ENCODE measurements at regions not wholly inside any gene's neighbourhood (a gene's known extent, or its start where the extent isn't known, plus 50 kb on each side); places are given as distances from the start of the nearest gene placed in this dataset.
A peak's percentile ranks its signal among the peaks of the same experiment; 100 is the strongest.

DNA sequence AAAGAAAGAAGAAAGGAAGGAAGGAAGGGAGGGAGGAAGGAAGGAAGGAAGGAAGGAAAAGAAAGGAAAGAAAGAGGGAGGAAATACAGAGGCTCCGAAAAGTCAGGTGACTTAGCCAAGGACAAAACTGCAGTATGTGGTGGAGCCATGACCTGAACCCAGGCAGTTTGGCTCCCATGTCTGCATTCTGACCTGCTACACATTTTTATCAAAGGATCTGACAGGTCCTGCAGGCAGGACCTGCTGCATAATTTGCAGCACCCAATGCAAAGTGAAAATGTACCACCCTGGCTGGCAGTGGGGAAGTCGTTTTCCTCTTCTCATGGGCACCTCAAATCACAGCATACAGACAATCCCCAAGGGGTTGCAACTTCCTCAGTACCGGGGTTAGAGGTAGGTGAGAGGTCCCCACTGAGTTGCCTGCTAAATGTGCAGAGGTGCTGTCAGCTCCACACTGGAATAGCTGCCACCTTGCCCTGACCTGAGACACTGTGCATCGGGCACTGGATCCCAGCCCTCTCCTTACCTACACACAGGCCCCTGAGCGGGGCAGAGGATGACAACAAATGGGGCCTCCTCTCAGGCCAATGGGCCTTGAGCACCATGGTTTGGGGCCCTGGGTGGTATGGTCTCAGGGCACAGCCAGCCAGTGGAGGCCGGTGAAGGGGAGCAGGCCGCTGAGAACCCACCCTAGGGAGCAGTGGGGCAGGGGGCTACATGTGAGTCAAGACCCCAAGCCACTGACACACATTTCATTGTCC, 175.1 kb downstream of the SHQ1 start:
- no peaks in the 10 kb centered on the region for H3K36me3 Mint-ChIP-seq
- no peaks in the 10 kb centered on the region for H3K9me3 Mint-ChIP-seq
- DNase-seq (ENCODE audit: low spot score) (no peak), ATAC-seq (peak in 1 of 2 donors; percentile 25)
- peaks cover 5 to 10% of the 10 kb centered on the region in 2 donors for H3K27me3 Mint-ChIP-seq
- no peaks in the 10 kb centered on the region for H3K4me1 Mint-ChIP-seq (ENCODE audit: low read depth in 2 of 2)
- H3K4me3 Mint-ChIP-seq = no peak overlapping the region
- H3K27ac Mint-ChIP-seq = no peak overlapping the region

GRCh38 chr3:72669224-72669623, 179.0 kb downstream of the SHQ1 start:
- H3K4me1 Mint-ChIP-seq (ENCODE audit: low read depth in 2 of 2) = no peaks in the 10 kb centered on the region
- peaks cover 0 to 2% of the 10 kb centered on the region in 2 donors for H3K27me3 Mint-ChIP-seq
- no peak overlapping the region for H3K27ac Mint-ChIP-seq
- DNase-seq (ENCODE audit: low spot score) (no peak), ATAC-seq (no peak)
- no peaks in the 10 kb centered on the region for H3K9me3 Mint-ChIP-seq
- no peaks in the 10 kb centered on the region for H3K36me3 Mint-ChIP-seq
- no peak overlapping the region for H3K4me3 Mint-ChIP-seq

- ATAC-seq (no peak), DNase-seq (ENCODE audit: low spot score) (no peak)
- H3K36me3 Mint-ChIP-seq = no peaks in the 10 kb centered on the region
- H3K27me3 Mint-ChIP-seq = peaks cover 0 to 2% of the 10 kb centered on the region in 2 donors
- H3K4me3 Mint-ChIP-seq = no peak overlapping the region
- no peak overlapping the region for H3K27ac Mint-ChIP-seq
- no peaks in the 10 kb centered on the region for H3K4me1 Mint-ChIP-seq (ENCODE audit: low read depth in 2 of 2)
- no peaks in the 10 kb centered on the region for H3K9me3 Mint-ChIP-seq
Measured at GRCh38 chr3:72666447-72666755, 181.8 kb downstream of the SHQ1 start.

GRCh38 chr3:72665701-72666446, 182.4 kb downstream of the SHQ1 start:
- Mint-ChIP-seq H3K4me3 (no peak overlapping the region), H3K27me3 (peaks cover 0 to 2% of the 10 kb centered on the region in 2 donors), H3K4me1 (ENCODE audit: low read depth in 2 of 2) (no peaks in the 10 kb centered on the region), H3K9me3 (no peaks in the 10 kb centered on the region), H3K27ac (no peak overlapping the region), H3K36me3 (no peaks in the 10 kb centered on the region)
- no peak for DNase-seq (ENCODE audit: low spot score)
- ATAC-seq = no peak

- Mint-ChIP-seq H3K36me3 (no peaks in the 10 kb centered on the region), H3K4me3 (no peak overlapping the region), H3K4me1 (ENCODE audit: low read depth in 2 of 2) (no peaks in the 10 kb centered on the region), H3K27me3 (peaks cover 0 to 2% of the 10 kb centered on the region in 2 donors), H3K9me3 (no peaks in the 10 kb centered on the region), H3K27ac (no peak overlapping the region)
- ATAC-seq (no peak), DNase-seq (ENCODE audit: low spot score) (no peak)
Measured at GRCh38 chr3:72665103-72665502, 183.1 kb downstream of the SHQ1 start.

DNA sequence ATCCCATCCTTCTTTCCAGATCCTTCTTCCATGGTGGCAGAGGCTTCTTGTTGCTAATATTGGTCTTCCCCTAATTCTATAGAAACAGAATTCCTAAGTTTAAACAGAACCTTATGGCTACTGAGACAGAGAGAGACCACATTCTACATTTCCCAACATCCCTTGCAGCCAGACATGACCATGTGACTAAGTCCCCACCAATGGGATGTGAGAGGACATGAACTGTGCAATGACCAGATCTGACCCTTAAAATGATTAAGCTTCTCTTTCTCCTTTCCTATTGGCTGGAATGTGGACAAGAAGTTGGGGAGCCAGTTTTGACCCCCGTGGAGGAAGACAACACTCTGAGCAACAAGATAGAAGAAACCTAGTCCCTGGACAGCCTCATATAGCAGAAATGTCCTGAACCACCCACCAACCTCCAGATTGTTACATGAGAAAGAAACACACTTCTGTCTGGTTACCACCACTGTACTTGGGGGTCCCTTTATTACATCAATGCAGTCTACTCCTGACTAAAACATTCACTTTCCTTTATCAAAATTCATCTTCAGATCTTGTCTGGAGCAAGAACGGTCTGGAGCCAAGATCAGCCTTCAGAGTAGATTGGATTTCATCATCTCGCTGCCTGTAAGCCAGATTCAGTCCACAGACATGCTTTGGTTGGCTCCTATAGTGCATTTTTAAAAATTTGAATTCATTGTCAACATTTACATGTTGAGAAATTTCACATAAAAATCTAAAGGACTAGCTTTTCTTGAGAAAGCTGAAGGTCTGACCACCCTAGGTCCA, 183.9 kb downstream of the SHQ1 start:
- H3K4me1 Mint-ChIP-seq (ENCODE audit: low read depth in 2 of 2) = no peaks in the 10 kb centered on the region
- H3K36me3 Mint-ChIP-seq = no peaks in the 10 kb centered on the region
- H3K9me3 Mint-ChIP-seq = no peaks in the 10 kb centered on the region
- H3K27me3 Mint-ChIP-seq = peaks cover 0 to 2% of the 10 kb centered on the region in 2 donors
- ATAC-seq (no peak), DNase-seq (ENCODE audit: low spot score) (no peak)
- no peak overlapping the region for H3K4me3 Mint-ChIP-seq
- no peak overlapping the region for H3K27ac Mint-ChIP-seq

DNA sequence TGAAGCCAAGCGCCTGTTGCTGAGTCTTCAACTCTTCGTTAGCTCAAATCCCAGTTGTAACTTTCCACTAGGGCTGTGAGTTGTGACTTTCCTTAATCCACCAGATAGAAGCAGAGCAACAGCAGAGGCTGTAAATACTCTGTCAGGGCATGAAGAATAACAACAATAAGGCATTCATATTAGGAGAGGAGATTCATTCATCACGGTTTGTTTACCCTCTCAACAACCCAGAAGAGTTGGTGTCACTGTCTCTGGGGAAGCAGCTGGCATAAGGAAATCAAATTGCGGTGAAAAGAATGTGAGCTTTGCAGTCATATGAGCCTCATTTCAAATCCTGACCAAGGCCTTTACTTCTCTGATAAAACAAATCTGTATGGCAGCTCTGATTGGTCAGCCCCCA, 184.8 kb downstream of the SHQ1 start:
- no peaks in the 10 kb centered on the region for H3K4me1 Mint-ChIP-seq (ENCODE audit: low read depth in 2 of 2)
- H3K9me3 Mint-ChIP-seq = no peaks in the 10 kb centered on the region
- ATAC-seq = no peak
- H3K36me3 Mint-ChIP-seq = no peaks in the 10 kb centered on the region
- H3K27me3 Mint-ChIP-seq = peaks cover 4% of the 10 kb centered on the region in 2 donors
- no peak overlapping the region for H3K27ac Mint-ChIP-seq
- DNase-seq (ENCODE audit: low spot score) = no peak
- H3K4me3 Mint-ChIP-seq = no peak overlapping the region

GRCh38 chr3:72661115-72661457, 187.2 kb downstream of the SHQ1 start:
- H3K4me1 Mint-ChIP-seq (ENCODE audit: low read depth in 2 of 2) = no peaks in the 10 kb centered on the region
- peaks cover 9 to 15% of the 10 kb centered on the region in 2 donors for H3K27me3 Mint-ChIP-seq
- H3K27ac Mint-ChIP-seq = no peak overlapping the region
- DNase-seq (ENCODE audit: low spot score) (no peak), ATAC-seq (no peak)
- H3K4me3 Mint-ChIP-seq = no peak overlapping the region
- H3K9me3 Mint-ChIP-seq = no peaks in the 10 kb centered on the region
- H3K36me3 Mint-ChIP-seq = no peaks in the 10 kb centered on the region

DNA sequence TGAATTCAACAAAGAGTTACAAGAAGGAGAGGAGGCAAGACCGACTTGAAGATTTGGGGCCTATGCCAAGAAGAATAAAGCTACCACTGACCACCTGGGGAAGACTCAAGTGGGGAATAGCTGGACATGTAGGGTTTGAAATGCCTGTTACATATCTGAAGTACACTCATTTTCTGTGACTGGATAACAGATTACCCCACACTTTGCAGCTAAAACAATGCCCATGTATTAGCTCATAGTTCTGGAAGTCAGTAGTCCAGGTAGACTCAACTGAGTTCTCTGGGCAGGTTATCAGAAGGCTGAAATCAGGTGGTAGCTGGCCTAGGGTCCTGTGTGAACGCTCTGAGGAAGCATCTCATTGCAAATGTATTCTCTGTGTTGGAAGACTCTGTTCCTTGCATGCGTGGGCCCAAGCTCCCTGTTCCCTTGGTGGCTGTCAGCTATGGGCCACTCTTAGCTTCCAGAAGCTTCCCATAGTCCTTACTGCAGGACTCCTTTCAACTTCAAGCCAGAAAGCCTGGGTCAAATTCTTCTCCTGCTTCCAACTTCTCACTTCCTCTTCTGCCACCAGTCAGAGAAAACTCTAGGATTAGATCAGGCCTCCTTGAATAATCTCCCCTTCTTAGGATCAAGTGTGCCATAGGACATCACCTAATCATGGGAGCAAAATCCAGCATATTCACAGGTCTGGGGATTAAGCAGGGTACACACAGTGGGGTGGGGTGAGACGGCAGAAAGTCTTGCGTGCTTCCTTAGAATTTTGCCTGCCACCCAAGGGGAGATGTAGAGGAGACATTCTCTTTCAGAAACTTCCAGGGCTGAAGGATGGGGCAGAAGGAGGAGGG, 187.8 kb downstream of the SHQ1 start:
- Mint-ChIP-seq H3K27me3 (peaks cover 9 to 17% of the 10 kb centered on the region in 2 donors), H3K4me3 (no peak overlapping the region), H3K9me3 (no peaks in the 10 kb centered on the region), H3K36me3 (no peaks in the 10 kb centered on the region), H3K4me1 (ENCODE audit: low read depth in 2 of 2) (no peaks in the 10 kb centered on the region), H3K27ac (no peak overlapping the region)
- ATAC-seq = peak in 1 of 2 donors; percentile 21
- no peak for DNase-seq (ENCODE audit: low spot score)

GRCh38 chr3:72659596-72659995, 188.6 kb downstream of the SHQ1 start:
- H3K4me3 Mint-ChIP-seq = no peak overlapping the region
- no peak overlapping the region for H3K27ac Mint-ChIP-seq
- H3K9me3 Mint-ChIP-seq = no peaks in the 10 kb centered on the region
- peaks cover 15 to 21% of the 10 kb centered on the region in 2 donors for H3K27me3 Mint-ChIP-seq
- no peaks in the 10 kb centered on the region for H3K36me3 Mint-ChIP-seq
- DNase-seq (ENCODE audit: low spot score) = no peak
- ATAC-seq = no peak
- H3K4me1 Mint-ChIP-seq (ENCODE audit: low read depth in 2 of 2) = peaks cover 0 to 2% of the 10 kb centered on the region in 2 donors

DNA sequence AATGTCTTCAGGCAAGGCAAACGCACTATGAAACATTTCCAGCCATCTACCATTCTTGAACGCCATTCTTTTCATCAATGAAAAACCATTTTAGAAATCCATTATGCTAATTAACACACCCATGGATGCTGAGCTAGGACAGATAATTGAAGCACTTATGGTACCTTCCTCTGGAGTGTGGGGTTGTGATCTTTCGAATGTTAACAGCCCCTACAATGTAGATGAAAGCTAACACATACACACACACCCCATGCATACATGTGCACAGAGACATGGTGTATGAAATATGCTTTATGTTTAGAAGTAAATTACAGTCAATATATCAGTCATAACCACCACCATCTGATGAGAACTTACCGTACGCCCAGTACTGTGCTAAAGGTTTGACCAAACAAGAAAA, 189.1 kb downstream of the SHQ1 start:
- Mint-ChIP-seq H3K9me3 (no peaks in the 10 kb centered on the region), H3K27ac (no peak overlapping the region), H3K4me3 (no peak overlapping the region), H3K36me3 (no peaks in the 10 kb centered on the region), H3K4me1 (ENCODE audit: low read depth in 2 of 2) (peaks cover 0 to 2% of the 10 kb centered on the region in 2 donors), H3K27me3 (peaks cover 19 to 23% of the 10 kb centered on the region in 2 donors)
- no peak for ATAC-seq
- DNase-seq (ENCODE audit: low spot score) = no peak

DNA sequence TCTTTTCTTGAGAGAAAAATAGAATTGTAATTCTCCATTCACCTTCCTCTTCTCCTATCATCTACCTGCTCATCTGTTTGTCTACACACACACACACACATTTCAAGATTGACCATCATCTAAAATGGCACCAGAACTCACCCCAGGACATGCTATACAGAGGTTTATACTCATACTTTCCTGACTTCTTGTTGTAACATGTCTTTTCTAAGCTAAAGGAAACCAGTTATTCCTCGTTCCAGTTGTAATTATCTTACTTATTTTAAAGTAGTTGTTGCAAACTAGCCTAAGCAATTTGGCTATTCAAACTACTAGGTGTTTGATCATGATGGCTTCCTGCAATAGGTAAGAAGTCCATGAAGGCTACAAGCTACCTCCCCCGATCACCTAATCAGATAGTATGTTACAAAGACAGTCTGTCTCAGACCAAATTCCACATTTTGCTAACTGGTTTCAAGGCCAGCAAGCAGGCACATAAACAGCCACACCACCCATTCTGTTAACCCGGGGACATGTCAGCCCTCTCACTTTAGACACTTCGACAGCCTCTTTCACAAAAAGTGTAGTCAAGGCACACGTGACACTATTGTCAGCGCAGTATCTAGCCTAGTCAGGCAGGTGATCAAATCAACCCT, 189.7 kb downstream of the SHQ1 start:
- ATAC-seq = no peak
- H3K4me1 Mint-ChIP-seq (ENCODE audit: low read depth in 2 of 2) = peaks cover 0 to 2% of the 10 kb centered on the region in 2 donors

GRCh38 chr3:72657666-72658065, 190.6 kb downstream of the SHQ1 start:
- DNase-seq (ENCODE audit: low spot score) (no peak), ATAC-seq (no peak)
- Mint-ChIP-seq H3K36me3 (no peaks in the 10 kb centered on the region), H3K4me3 (no peak overlapping the region), H3K4me1 (ENCODE audit: low read depth in 2 of 2) (peaks cover 0 to 2% of the 10 kb centered on the region in 2 donors), H3K9me3 (no peaks in the 10 kb centered on the region), H3K27ac (no peak overlapping the region), H3K27me3 (peaks cover 20 to 23% of the 10 kb centered on the region in 2 donors)

More for the DNA sequence above, 189.7 kb downstream of the SHQ1 start:
- no peak for DNase-seq (ENCODE audit: low spot score)
- H3K36me3 Mint-ChIP-seq = no peaks in the 10 kb centered on the region
- H3K9me3 Mint-ChIP-seq = no peaks in the 10 kb centered on the region
- H3K27ac Mint-ChIP-seq = no peak overlapping the region
- H3K27me3 Mint-ChIP-seq = peaks cover 20 to 23% of the 10 kb centered on the region in 2 donors
- H3K4me3 Mint-ChIP-seq = no peak overlapping the region
